ENCODE measurements at regions not wholly inside any gene's neighbourhood (a gene's known extent, or its start where the extent isn't known, plus 50 kb on each side); places are given as distances from the start of the nearest gene placed in this dataset.
"Not testable (repeated sequence)": the region's sequence is repeated elsewhere in the genome, so short reads cannot be mapped to it uniquely, and the experiment has no call there.

- DNase-seq, result not testable (repeated sequence)
These were observed 81.6 kb upstream of the FCGR1A start for GRCh38 chr1:149700677-149701567.

GRCh38 chr1:149708192-149708853, 74.2 kb upstream of the FCGR1A start:
- DNase-seq, result peak; percentile 67

GRCh38 chr1:149711651-149712050, 70.8 kb upstream of the FCGR1A start:
- not testable (repeated sequence) for DNase-seq

- peak; percentile 53 for DNase-seq
These were observed 70.2 kb upstream of the FCGR1A start for GRCh38 chr1:149712154-149712927.

- DNase-seq, result not testable (repeated sequence)
These were observed 69.0 kb upstream of the FCGR1A start for GRCh38 chr1:149713513-149713912.

- DNase-seq, result not testable (repeated sequence)
These were observed 68.5 kb upstream of the FCGR1A start for GRCh38 chr1:149713952-149714351.

- DNase-seq, result not testable (repeated sequence)
These were observed 57.7 kb upstream of the FCGR1A start for GRCh38 chr1:149724618-149725302.

- not testable (repeated sequence) for DNase-seq
These were observed 55.8 kb upstream of the FCGR1A start for GRCh38 chr1:149726688-149727087.

- DNase-seq, result not testable (repeated sequence)
These were observed 53.9 kb upstream of the FCGR1A start for GRCh38 chr1:149728598-149728997.
